ENCODE measurements at regions not wholly inside any gene's neighbourhood (a gene's known extent, or its start where the extent isn't known, plus 50 kb on each side); places are given as distances from the start of the nearest gene placed in this dataset.

- DNase-seq, result no peak
- Histone ChIP-seq H3K36me3 (no peaks in the 10 kb centered on the region), H3K27me3 (no peaks in the 10 kb centered on the region), H3K27ac (no peak overlapping the region), H3K9me3 (no peaks in the 10 kb centered on the region), H3K4me3 (no peak overlapping the region), H3K4me1 (no peaks in the 10 kb centered on the region)
- intact Hi-C loops (cut with DNase I; ENCODE audit: low total_unique reads), result no loop called here
- no peak for TF ChIP-seq CTCF (IDR thresholded peaks at IDR 0.05)
These were observed 131.5 kb upstream of the TMCC3 start for GRCh38 chr12:94781835-94782234.

- no peak overlapping the region for H3K27ac ChIP-seq
- H3K27me3 ChIP-seq, result no peaks in the 10 kb centered on the region
- intact Hi-C loops (cut with DNase I; ENCODE audit: low total_unique reads), result no loop called here
- H3K9me3 ChIP-seq, result no peaks in the 10 kb centered on the region
- no peak overlapping the region for H3K4me3 ChIP-seq
- no peak for DNase-seq
- H3K4me1 ChIP-seq, result no peaks in the 10 kb centered on the region
- TF ChIP-seq CTCF (IDR thresholded peaks at IDR 0.05), result no peak
- no peaks in the 10 kb centered on the region for H3K36me3 ChIP-seq
These were observed 129.1 kb upstream of the TMCC3 start for GRCh38 chr12:94779485-94779884.

- no peak for TF ChIP-seq CTCF (IDR thresholded peaks at IDR 0.05)
- no peaks in the 10 kb centered on the region for H3K36me3 ChIP-seq
These were observed 127.6 kb upstream of the TMCC3 start for GRCh38 chr12:94777936-94778335.

GRCh38 chr12:94775710-94776109 lies 125.4 kb upstream of the TMCC3 start:
- no peak for DNase-seq
- TF ChIP-seq CTCF (IDR thresholded peaks at IDR 0.05), result no peak
- no peaks in the 10 kb centered on the region for H3K36me3 ChIP-seq
- H3K27me3 ChIP-seq, result no peaks in the 10 kb centered on the region
- no peaks in the 10 kb centered on the region for H3K4me1 ChIP-seq
- H3K9me3 ChIP-seq, result peaks cover 0 to 3% (median 0%) of the 10 kb centered on the region in 3 donors
- H3K27ac ChIP-seq, result no peak overlapping the region
- intact Hi-C loops (cut with DNase I; ENCODE audit: low total_unique reads), result no loop called here
- no peak overlapping the region for H3K4me3 ChIP-seq

More at GRCh38 chr12:94777936-94778335, 127.6 kb upstream of the TMCC3 start:
- Histone ChIP-seq H3K4me3 (no peak overlapping the region), H3K4me1 (no peaks in the 10 kb centered on the region), H3K27me3 (no peaks in the 10 kb centered on the region), H3K27ac (no peak overlapping the region), H3K9me3 (peaks cover 0 to 3% (median 0%) of the 10 kb centered on the region in 3 donors)
- intact Hi-C loops (cut with DNase I; ENCODE audit: low total_unique reads), result no loop called here
- no peak for DNase-seq

- intact Hi-C loops (cut with DNase I; ENCODE audit: low total_unique reads), result no loop called here
These were observed 121.4 kb upstream of the TMCC3 start for GRCh38 chr12:94771741-94772140.

More at GRCh38 chr12:94771741-94772140, 121.4 kb upstream of the TMCC3 start:
- H3K4me3 ChIP-seq, result no peak overlapping the region
- TF ChIP-seq CTCF (IDR thresholded peaks at IDR 0.05), result no peak
- H3K27ac ChIP-seq, result no peak overlapping the region
- H3K9me3 ChIP-seq, result peaks cover 0 to 3% (median 0%) of the 10 kb centered on the region in 3 donors
- H3K36me3 ChIP-seq, result no peaks in the 10 kb centered on the region
- H3K4me1 ChIP-seq, result peaks cover 0 to 16% (median 9%) of the 10 kb centered on the region in 4 donors
- H3K27me3 ChIP-seq, result no peaks in the 10 kb centered on the region
- DNase-seq, result no peak

All from tibial artery (tissue), 4 donors.